ENCODE measurements at regions not wholly inside any gene's neighbourhood (a gene's known extent, or its start where the extent isn't known, plus 50 kb on each side); places are given as distances from the start of the nearest gene placed in this dataset.

DNA sequence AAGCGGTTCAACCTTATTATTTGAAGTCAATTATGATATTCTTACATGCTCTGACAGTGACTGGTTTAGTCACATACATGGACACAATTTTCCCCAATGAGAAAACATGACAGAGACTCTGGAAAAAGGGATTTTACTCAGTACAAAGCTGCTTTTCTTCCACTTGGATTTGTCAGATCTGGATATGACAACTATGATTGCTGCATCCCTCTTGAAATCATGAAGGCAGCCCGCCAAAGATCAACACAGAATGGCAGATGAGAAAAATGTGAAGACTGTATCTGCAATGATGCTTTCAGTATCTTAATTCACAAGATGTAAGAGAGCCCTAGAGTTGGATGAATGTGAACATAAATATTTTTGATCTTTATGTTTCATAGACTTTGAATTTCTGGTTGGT lies 439.6 kb downstream of the CDH8 start:
- Histone ChIP-seq H3K36me3 (ENCODE audit: control insufficient read depth in 4 of 4, insufficient read depth in 3 of 4, low read depth in 1 of 4, low read length in 3 of 4) (no peaks in the 10 kb centered on the region), H3K9ac (ENCODE audit: low read depth in 1 of 2, low read length in 2 of 2) (no peak overlapping the region), H3K4me3 (ENCODE audit: low read depth in 1 of 3, low read length in 3 of 3) (no peak overlapping the region), H3K27ac (ENCODE audit: low read depth in 1 of 2, low read length in 2 of 2) (no peak overlapping the region), H3K9me3 (ENCODE audit: control insufficient read depth in 4 of 4, low read length in 3 of 4) (peaks cover 0 to 14% (median 2%) of the 10 kb centered on the region in 4 donors), H3K27me3 (ENCODE audit: control insufficient read depth in 4 of 4, insufficient read depth in 4 of 4, low read length in 3 of 4) (no peaks in the 10 kb centered on the region), H3K4me1 (ENCODE audit: control insufficient read depth in 4 of 4, insufficient read depth in 4 of 4, low read length in 3 of 4) (peaks cover 0 to 11% (median 0%) of the 10 kb centered on the region in 4 donors)
- TF ChIP-seq YY1 (IDR thresholded peaks at IDR 0.05) (no peak), SP1 (IDR thresholded peaks at IDR 0.05) (no peak), NR2F2 (IDR thresholded peaks at IDR 0.05) (no peak), RXRA (IDR thresholded peaks at IDR 0.05) (no peak), HNF4G (IDR thresholded peaks at IDR 0.05) (no peak), FOXA1 (IDR thresholded peaks at IDR 0.05) (no peak), FOXA2 (IDR thresholded peaks at IDR 0.05) (no peak), RAD21 (IDR thresholded peaks at IDR 0.05) (no peak), JUND (IDR thresholded peaks at IDR 0.05) (no peak), EGR1 (IDR thresholded peaks at IDR 0.05; ENCODE audit: low read depth in 2 of 2) (no peak), HNF4A (conservative IDR thresholded peaks at IDR 0.05) (no peak), TAF1 (conservative IDR thresholded peaks at IDR 0.05) (no peak)
- TF ChIP-seq, protein P1, sequence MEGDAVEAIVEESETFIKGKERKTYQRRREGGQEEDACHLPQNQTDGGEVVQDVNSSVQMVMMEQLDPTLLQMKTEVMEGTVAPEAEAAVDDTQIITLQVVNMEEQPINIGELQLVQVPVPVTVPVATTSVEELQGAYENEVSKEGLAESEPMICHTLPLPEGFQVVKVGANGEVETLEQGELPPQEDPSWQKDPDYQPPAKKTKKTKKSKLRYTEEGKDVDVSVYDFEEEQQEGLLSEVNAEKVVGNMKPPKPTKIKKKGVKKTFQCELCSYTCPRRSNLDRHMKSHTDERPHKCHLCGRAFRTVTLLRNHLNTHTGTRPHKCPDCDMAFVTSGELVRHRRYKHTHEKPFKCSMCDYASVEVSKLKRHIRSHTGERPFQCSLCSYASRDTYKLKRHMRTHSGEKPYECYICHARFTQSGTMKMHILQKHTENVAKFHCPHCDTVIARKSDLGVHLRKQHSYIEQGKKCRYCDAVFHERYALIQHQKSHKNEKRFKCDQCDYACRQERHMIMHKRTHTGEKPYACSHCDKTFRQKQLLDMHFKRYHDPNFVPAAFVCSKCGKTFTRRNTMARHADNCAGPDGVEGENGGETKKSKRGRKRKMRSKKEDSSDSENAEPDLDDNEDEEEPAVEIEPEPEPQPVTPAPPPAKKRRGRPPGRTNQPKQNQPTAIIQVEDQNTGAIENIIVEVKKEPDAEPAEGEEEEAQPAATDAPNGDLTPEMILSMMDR (IDR thresholded peaks at IDR 0.05; ENCODE audit: low read depth, low read length, missing input control) = no peak
- TF ChIP-seq, protein P2, sequence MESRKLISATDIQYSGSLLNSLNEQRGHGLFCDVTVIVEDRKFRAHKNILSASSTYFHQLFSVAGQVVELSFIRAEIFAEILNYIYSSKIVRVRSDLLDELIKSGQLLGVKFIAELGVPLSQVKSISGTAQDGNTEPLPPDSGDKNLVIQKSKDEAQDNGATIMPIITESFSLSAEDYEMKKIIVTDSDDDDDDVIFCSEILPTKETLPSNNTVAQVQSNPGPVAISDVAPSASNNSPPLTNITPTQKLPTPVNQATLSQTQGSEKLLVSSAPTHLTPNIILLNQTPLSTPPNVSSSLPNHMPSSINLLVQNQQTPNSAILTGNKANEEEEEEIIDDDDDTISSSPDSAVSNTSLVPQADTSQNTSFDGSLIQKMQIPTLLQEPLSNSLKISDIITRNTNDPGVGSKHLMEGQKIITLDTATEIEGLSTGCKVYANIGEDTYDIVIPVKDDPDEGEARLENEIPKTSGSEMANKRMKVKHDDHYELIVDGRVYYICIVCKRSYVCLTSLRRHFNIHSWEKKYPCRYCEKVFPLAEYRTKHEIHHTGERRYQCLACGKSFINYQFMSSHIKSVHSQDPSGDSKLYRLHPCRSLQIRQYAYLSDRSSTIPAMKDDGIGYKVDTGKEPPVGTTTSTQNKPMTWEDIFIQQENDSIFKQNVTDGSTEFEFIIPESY (IDR thresholded peaks at IDR 0.05) = no peak
- TF ChIP-seq, protein P3, sequence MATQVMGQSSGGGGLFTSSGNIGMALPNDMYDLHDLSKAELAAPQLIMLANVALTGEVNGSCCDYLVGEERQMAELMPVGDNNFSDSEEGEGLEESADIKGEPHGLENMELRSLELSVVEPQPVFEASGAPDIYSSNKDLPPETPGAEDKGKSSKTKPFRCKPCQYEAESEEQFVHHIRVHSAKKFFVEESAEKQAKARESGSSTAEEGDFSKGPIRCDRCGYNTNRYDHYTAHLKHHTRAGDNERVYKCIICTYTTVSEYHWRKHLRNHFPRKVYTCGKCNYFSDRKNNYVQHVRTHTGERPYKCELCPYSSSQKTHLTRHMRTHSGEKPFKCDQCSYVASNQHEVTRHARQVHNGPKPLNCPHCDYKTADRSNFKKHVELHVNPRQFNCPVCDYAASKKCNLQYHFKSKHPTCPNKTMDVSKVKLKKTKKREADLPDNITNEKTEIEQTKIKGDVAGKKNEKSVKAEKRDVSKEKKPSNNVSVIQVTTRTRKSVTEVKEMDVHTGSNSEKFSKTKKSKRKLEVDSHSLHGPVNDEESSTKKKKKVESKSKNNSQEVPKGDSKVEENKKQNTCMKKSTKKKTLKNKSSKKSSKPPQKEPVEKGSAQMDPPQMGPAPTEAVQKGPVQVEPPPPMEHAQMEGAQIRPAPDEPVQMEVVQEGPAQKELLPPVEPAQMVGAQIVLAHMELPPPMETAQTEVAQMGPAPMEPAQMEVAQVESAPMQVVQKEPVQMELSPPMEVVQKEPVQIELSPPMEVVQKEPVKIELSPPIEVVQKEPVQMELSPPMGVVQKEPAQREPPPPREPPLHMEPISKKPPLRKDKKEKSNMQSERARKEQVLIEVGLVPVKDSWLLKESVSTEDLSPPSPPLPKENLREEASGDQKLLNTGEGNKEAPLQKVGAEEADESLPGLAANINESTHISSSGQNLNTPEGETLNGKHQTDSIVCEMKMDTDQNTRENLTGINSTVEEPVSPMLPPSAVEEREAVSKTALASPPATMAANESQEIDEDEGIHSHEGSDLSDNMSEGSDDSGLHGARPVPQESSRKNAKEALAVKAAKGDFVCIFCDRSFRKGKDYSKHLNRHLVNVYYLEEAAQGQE (IDR thresholded peaks at IDR 0.05) = no peak
- TF ChIP-seq, protein P4, sequence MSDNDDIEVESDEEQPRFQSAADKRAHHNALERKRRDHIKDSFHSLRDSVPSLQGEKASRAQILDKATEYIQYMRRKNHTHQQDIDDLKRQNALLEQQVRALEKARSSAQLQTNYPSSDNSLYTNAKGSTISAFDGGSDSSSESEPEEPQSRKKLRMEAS (IDR thresholded peaks at IDR 0.05) = no peak
- WGBS = 88% methylated on average over 2 of the region's 2 CpGs
- DNase-seq (ENCODE audit: low spot score) = no peak

DNA sequence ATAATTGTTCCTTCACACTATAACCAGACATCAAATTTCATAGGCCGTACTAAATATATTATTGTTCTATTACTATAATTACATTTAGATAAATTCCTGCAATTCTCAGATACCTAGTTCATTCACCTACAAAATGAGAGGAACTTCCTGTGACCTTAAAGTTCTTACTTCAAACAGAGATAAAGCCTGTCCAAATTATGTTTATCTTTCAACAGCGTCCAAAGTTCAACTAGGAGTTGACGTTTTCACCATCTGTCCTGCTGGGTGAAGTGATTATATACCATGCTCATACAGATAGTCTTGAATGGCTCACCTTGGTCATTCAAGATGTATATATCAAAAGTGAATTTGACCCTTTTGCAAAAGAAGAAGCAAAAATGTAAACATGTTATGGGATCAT lies 440.6 kb downstream of the CDH8 start:
- Histone ChIP-seq H3K36me3 (ENCODE audit: control insufficient read depth in 4 of 4, insufficient read depth in 3 of 4, low read depth in 1 of 4, low read length in 3 of 4) (no peaks in the 10 kb centered on the region), H3K9ac (ENCODE audit: low read depth in 1 of 2, low read length in 2 of 2) (no peak overlapping the region), H3K9me3 (ENCODE audit: control insufficient read depth in 4 of 4, low read length in 3 of 4) (peaks cover 0 to 14% (median 2%) of the 10 kb centered on the region in 4 donors), H3K27ac (ENCODE audit: low read depth in 1 of 2, low read length in 2 of 2) (no peak overlapping the region), H3K27me3 (ENCODE audit: control insufficient read depth in 4 of 4, insufficient read depth in 4 of 4, low read length in 3 of 4) (no peaks in the 10 kb centered on the region), H3K4me3 (ENCODE audit: low read depth in 1 of 3, low read length in 3 of 3) (no peak overlapping the region), H3K4me1 (ENCODE audit: control insufficient read depth in 4 of 4, insufficient read depth in 4 of 4, low read length in 3 of 4) (peaks cover 0 to 11% (median 0%) of the 10 kb centered on the region in 4 donors)
- 25% methylated on average over 3 of the region's 3 CpGs for WGBS
- DNase-seq (ENCODE audit: low spot score) = no peak
- no peak for TF ChIP-seq FOXA2 (IDR thresholded peaks at IDR 0.05)
- no peak for TF ChIP-seq FOXA1 (IDR thresholded peaks at IDR 0.05)
- no peak for TF ChIP-seq TAF1 (conservative IDR thresholded peaks at IDR 0.05)
- TF ChIP-seq, protein P1 (IDR thresholded peaks at IDR 0.05; ENCODE audit: low read depth, low read length, missing input control) = no peak
- peak; percentile 22 to 26 for TF ChIP-seq RAD21 (IDR thresholded peaks at IDR 0.05)
- TF ChIP-seq EGR1 (IDR thresholded peaks at IDR 0.05; ENCODE audit: low read depth in 2 of 2) = no peak
- TF ChIP-seq SP1 (IDR thresholded peaks at IDR 0.05) = peak; percentile 87
- TF ChIP-seq, protein P5, sequence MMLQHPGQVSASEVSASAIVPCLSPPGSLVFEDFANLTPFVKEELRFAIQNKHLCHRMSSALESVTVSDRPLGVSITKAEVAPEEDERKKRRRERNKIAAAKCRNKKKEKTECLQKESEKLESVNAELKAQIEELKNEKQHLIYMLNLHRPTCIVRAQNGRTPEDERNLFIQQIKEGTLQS (IDR thresholded peaks at IDR 0.05) = no peak
- TF ChIP-seq NR2F2 (IDR thresholded peaks at IDR 0.05) = no peak
- peak in 1 of 2 donors; percentile 56 for TF ChIP-seq JUND (IDR thresholded peaks at IDR 0.05)
- peak; percentile 70 for TF ChIP-seq HNF4G (IDR thresholded peaks at IDR 0.05)
- TF ChIP-seq, protein P2 (IDR thresholded peaks at IDR 0.05) = peak; percentile 49
- TF ChIP-seq RXRA (IDR thresholded peaks at IDR 0.05) = peak; percentile 90 to 92
- peak in 1 of 2 donors; percentile 63 for TF ChIP-seq GABPA (IDR thresholded peaks at IDR 0.05 in 1 of 2, conservative IDR thresholded peaks at IDR 0.05 in 1 of 2)

All from liver (tissue), 8 donors.